B cell (primary cell): ENCODE measurements at regions not wholly inside any gene's neighbourhood (a gene's known extent, or its start where the extent isn't known, plus 50 kb on each side); places are given as distances from the start of the nearest gene placed in this dataset.

ENCODE experiments used
- ATAC-seq: fragments of 200-7000 bp; cut with Tn5 transposase; one replicate; pipeline ENCODE4 v1.10.0; 2021; ENCODE audit warnings: low read depth, mild to moderate bottlenecking, moderate number of reproducible peaks, moderate library complexity
- CTCF ChIA-PET: fragments of 350-600 bp; sonication (Branson Sonifier 250); formaldehyde crosslinking; loops from one replicate; lab custom pipeline; 2021; ENCODE audit warnings: antibody characterized with exemption, inconsistent platforms; lab: Charles Lee
- POLR2A ChIA-PET: fragments of 350-600 bp; sonication (Branson Sonifier 250); formaldehyde crosslinking; loops from one replicate; lab custom pipeline; 2021; ENCODE audit warnings: antibody characterized with exemption; lab: Charles Lee
- DNase-seq: peaks from one replicate; pipeline ENCODE4 v3.0.0; 2013
- H2AFZ ChIP-seq: 2 replicates; pipeline ENCODE4 v1.6.1; 2012; ENCODE audit warnings: mild to moderate bottlenecking, low read depth, low read length; ENCODE audit not compliant: insufficient read depth, poor library complexity, severe bottlenecking
- H3K27ac ChIP-seq, 2 donors: 1 replicate in 1 of 2; 2 replicates in 1 of 2; pipeline ENCODE4 v1.5.1; 2012 to 2013; ENCODE audit warnings: low read length in 2 of 2, mild to moderate bottlenecking in 2 of 2, moderate library complexity in 1 of 2
- H3K27me3 ChIP-seq, 4 experiments: fragments of 200-600 bp in 1 of 4; sonication (generic) in 1 of 4; replicated peaks in 1 of 4; 1 replicate in 2 of 4; 2 replicates in 2 of 4; pipeline versions ENCODE4 v1.6.1 to v1.7.0; 2013 to 2016; ENCODE audit warnings: low read length in 3 of 4, mild to moderate bottlenecking in 2 of 4, mixed read lengths in 1 of 4, moderate library complexity in 1 of 4; ENCODE audit not compliant: insufficient read depth in 4 of 4, control insufficient read depth in 3 of 4; ENCODE audit errors: control extremely low read depth in 1 of 4
- H3K36me3 ChIP-seq, 2 experiments: replicated peaks in 1 of 2; 1 replicate in 1 of 2; 2 replicates in 1 of 2; pipeline versions ENCODE4 v1.6.1 to v1.7.1; 2013; ENCODE audit warnings: low read length in 1 of 2; ENCODE audit not compliant: insufficient read depth in 2 of 2, control insufficient read depth in 1 of 2; ENCODE audit errors: control extremely low read depth in 1 of 2, extremely low read depth in 1 of 2
- H3K4me1 ChIP-seq, 2 donors: fragments of 200-600 bp in 1 of 2; sonication (generic) in 1 of 2; 1 replicate in 1 of 2; 2 replicates in 1 of 2; pipeline versions ENCODE4 v1.5.1 to v1.6.1; 2013 to 2017; ENCODE audit warnings: low read length in 2 of 2; ENCODE audit not compliant: control insufficient read depth in 2 of 2, insufficient read depth in 2 of 2
- H3K4me2 ChIP-seq: replicated peaks from 2 replicates; pipeline ENCODE3; 2012; ENCODE audit warnings: mild to moderate bottlenecking, low read depth, low read length; ENCODE audit not compliant: poor library complexity, severe bottlenecking
- H3K4me3 ChIP-seq, 5 experiments: fragments of 200-600 bp in 1 of 5; sonication (generic) in 1 of 5; 1 replicate in 3 of 5; 2 replicates in 2 of 5; pipeline versions ENCODE4 v1.5.1 to v1.7.0; 2011 to 2016; ENCODE audit warnings: low read length in 4 of 5, mild to moderate bottlenecking in 4 of 5, low read depth in 2 of 5, control low read depth in 1 of 5, moderate library complexity in 1 of 5; ENCODE audit not compliant: insufficient read depth in 1 of 5; ENCODE audit errors: control extremely low read depth in 1 of 5, extremely low read depth in 1 of 5
- H3K79me2 ChIP-seq: fragments of 200-600 bp; sonication (generic); one replicate; pipeline ENCODE4 v1.6.0; 2016; ENCODE audit warnings: low read length; ENCODE audit not compliant: control insufficient read depth, insufficient read depth
- H3K9ac ChIP-seq: fragments of 200-600 bp; sonication (generic); 2 replicates; pipeline ENCODE4 v1.6.1; 2017; ENCODE audit warnings: mild to moderate bottlenecking, low read length, moderate library complexity
- H3K9me3 ChIP-seq, 3 donors: one replicate each; pipeline versions ENCODE4 v1.6.1 to v1.7.1; 2013; ENCODE audit warnings: low read length in 2 of 3; ENCODE audit not compliant: control insufficient read depth in 2 of 3, insufficient read depth in 1 of 3; ENCODE audit errors: control extremely low read depth in 1 of 3
- H4K20me1 ChIP-seq: 2 replicates; pipeline ENCODE4 v1.6.0; 2012; ENCODE audit warnings: mild to moderate bottlenecking, low read length; ENCODE audit not compliant: insufficient read depth, control insufficient read depth, poor library complexity, severe bottlenecking
- H3K27ac Mint-ChIP-seq: one replicate; pipeline ENCODE4 v1.8.0; 2021; ENCODE audit warnings: mixed read lengths
- H3K27me3 Mint-ChIP-seq: one replicate; pipeline ENCODE4 v1.8.0; 2021; ENCODE audit warnings: mixed read lengths
- H3K4me1 Mint-ChIP-seq: one replicate; pipeline ENCODE4 v1.8.0; 2021; ENCODE audit warnings: mixed read lengths
- H3K4me3 Mint-ChIP-seq: one replicate; pipeline ENCODE4 v1.8.0; 2021; ENCODE audit warnings: mixed read lengths
- H3K9me3 Mint-ChIP-seq: one replicate; pipeline ENCODE4 v1.8.0; 2022; ENCODE audit warnings: mixed read lengths; ENCODE audit not compliant: insufficient read depth
- CTCF ChIP-seq: fragments of 200-600 bp; IDR thresholded peaks from one replicate; pipeline ENCODE4 v1.8.0; 2022; ENCODE audit warnings: antibody characterized with exemption, mild to moderate bottlenecking
- EZH2 ChIP-seq: IDR thresholded peaks from 2 replicates; pipeline ENCODE4 v1.6.1; 2012; ENCODE audit warnings: borderline replicate concordance, low read depth, mild to moderate bottlenecking, moderate library complexity, low read length; ENCODE audit not compliant: insufficient read depth, poor library complexity, severe bottlenecking
- WGBS: methylation state at CpG from one replicate; pipeline ENCODE4 v1.1.5; 2013; ENCODE audit warnings: missing lambda C conversion rate; ENCODE audit not compliant: insufficient coverage; 5-methylcytosine and 5-hydroxymethylcytosine counted together
- intact Hi-C: fragments of 100-400 bp; cut with micrococcal nuclease; formaldehyde crosslinking; loops from one replicate; pipeline ENCODE4 v1.10.0; 2022

GRCh38 chr1:87404296-87404695 lies 75.6 kb downstream of the LMO4 start:
- Histone ChIP-seq H3K79me2 (no peaks in the 10 kb centered on the region), H3K36me3 (no peaks in the 10 kb centered on the region), H3K4me2 (no peak overlapping the region), H2AFZ (no peak overlapping the region), H3K27me3 (no peaks in the 10 kb centered on the region), H3K4me3 (no peak overlapping the region), H3K9ac (no peak overlapping the region), H3K4me1 (peaks cover 0 to 3% of the 10 kb centered on the region in 2 donors), H4K20me1 (no peaks in the 10 kb centered on the region), H3K27ac (no peak overlapping the region), H3K9me3 (no peaks in the 10 kb centered on the region)
- CTCF ChIA-PET = no interaction called here
- Mint-ChIP-seq H3K27me3 (no peaks in the 10 kb centered on the region), H3K4me3 (no peak overlapping the region), H3K9me3 (peaks cover 3% of the 10 kb centered on the region), H3K4me1 (peaks cover 20% of the 10 kb centered on the region), H3K27ac (no peak overlapping the region)
- intact Hi-C loops = no loop called here
- POLR2A ChIA-PET = no interaction called here
- no peak for ATAC-seq
- WGBS = 95% methylated on average over 2 of the region's 3 CpGs
- TF ChIP-seq EZH2 (no peak), CTCF (no peak)
- no peak for DNase-seq

- no peak for ATAC-seq
- Histone ChIP-seq H3K9me3 (no peaks in the 10 kb centered on the region), H3K4me3 (no peak overlapping the region), H4K20me1 (no peaks in the 10 kb centered on the region), H3K4me1 (no peaks in the 10 kb centered on the region), H3K9ac (no peak overlapping the region), H3K36me3 (no peaks in the 10 kb centered on the region), H3K27ac (no peak overlapping the region), H3K4me2 (no peak overlapping the region), H3K27me3 (no peaks in the 10 kb centered on the region), H3K79me2 (no peaks in the 10 kb centered on the region), H2AFZ (no peak overlapping the region)
- peaks cover 5% of the 10 kb centered on the region for H3K4me1 Mint-ChIP-seq
- no peak for DNase-seq
- POLR2A ChIA-PET = no interaction called here
- TF ChIP-seq CTCF (no peak), EZH2 (no peak)
- WGBS = 91% methylated on average over 2 of the region's 2 CpGs
- intact Hi-C loops = no loop called here
- CTCF ChIA-PET = no interaction called here
- H3K27me3 Mint-ChIP-seq = no peaks in the 10 kb centered on the region
- H3K9me3 Mint-ChIP-seq = peaks cover 3% of the 10 kb centered on the region
- no peak overlapping the region for H3K27ac Mint-ChIP-seq
- no peak overlapping the region for H3K4me3 Mint-ChIP-seq
Observed at GRCh38 chr1:87408665-87409248, 80.1 kb downstream of the LMO4 start.
